GM18858 (cell line): ENCODE measurements at regions not wholly inside any gene's neighbourhood (a gene's known extent, or its start where the extent isn't known, plus 50 kb on each side); places are given as distances from the start of the nearest gene placed in this dataset.
"Not testable (repeated sequence)": the region's sequence is repeated elsewhere in the genome, so short reads cannot be mapped to it uniquely, and the experiment has no call there.

Experiments
- ATAC-seq: cut with Tn5 transposase; IDR thresholded peaks from one replicate; pipeline ENCODE4 v1.9.1; 2021; ENCODE audit not compliant: unreplicated experiment

- no peak for ATAC-seq
Observed at GRCh38 chr6:3900744-3901336, 51.7 kb downstream of the FAM50B start.

- ATAC-seq, result no peak
Observed at GRCh38 chr6:3902871-3903648, 53.9 kb downstream of the FAM50B start.

- ATAC-seq, result no peak
Observed at GRCh38 chr6:3904518-3904917, 55.3 kb downstream of the FAM50B start.

- no peak for ATAC-seq
Observed at GRCh38 chr6:3905945-3906845, 57.0 kb downstream of the FAM50B start.

GRCh38 chr6:3906846-3907151, 57.6 kb downstream of the FAM50B start:
- ATAC-seq, result no peak

GRCh38 chr6:3908223-3908622, 59.0 kb downstream of the FAM50B start:
- ATAC-seq, result no peak

GRCh38 chr6:3908961-3909360, 59.8 kb downstream of the FAM50B start:
- no peak for ATAC-seq

GRCh38 chr6:3910106-3910663, 61.0 kb downstream of the FAM50B start:
- no peak for ATAC-seq

- no peak for ATAC-seq
Observed at GRCh38 chr6:3911130-3911529, 62.0 kb downstream of the FAM50B start.

GRCh38 chr6:3911614-3912336, 62.6 kb downstream of the FAM50B start:
- no peak for ATAC-seq

- ATAC-seq, result no peak
Observed at GRCh38 chr6:3912361-3913076, 63.3 kb downstream of the FAM50B start.

GRCh38 chr6:3913077-3913957, 64.1 kb downstream of the FAM50B start:
- ATAC-seq, result no peak

GRCh38 chr6:3913958-3914337, 64.8 kb downstream of the FAM50B start:
- no peak for ATAC-seq

- no peak for ATAC-seq
Observed at GRCh38 chr6:3915076-3915791, 66.1 kb downstream of the FAM50B start.

GRCh38 chr6:3916211-3916610, 67.0 kb downstream of the FAM50B start:
- no peak for ATAC-seq

GRCh38 chr6:3916749-3917148, 67.6 kb downstream of the FAM50B start:
- ATAC-seq, result not testable (repeated sequence)

- no peak for ATAC-seq
Observed at GRCh38 chr6:3918469-3918868, 69.3 kb downstream of the FAM50B start.

- no peak for ATAC-seq
Observed at GRCh38 chr6:3919130-3919628, 70.0 kb downstream of the FAM50B start.
